HL-60 (cell line): ENCODE measurements at regions not wholly inside any gene's neighbourhood (a gene's known extent, or its start where the extent isn't known, plus 50 kb on each side); places are given as distances from the start of the nearest gene placed in this dataset.

Experiments
- DNase-seq, 2 experiments: peaks; one replicate each; pipeline ENCODE4 v3.0.0-alpha.2; 2010 to 2020; ENCODE audit warnings: low read depth in 1 of 2, low spot score in 1 of 2
- H3K27ac ChIP-seq: fragments of 250-450 bp; sonication (Bioruptor Pico); replicated peaks from 2 replicates; pipeline ENCODE4 v1.5.1; 2020; ENCODE audit warnings: mild to moderate bottlenecking, moderate library complexity
- H3K27me3 ChIP-seq: fragments of 250-450 bp; sonication (Bioruptor Pico); 2 replicates; pipeline ENCODE4 v1.5.1; 2021; ENCODE audit warnings: mild to moderate bottlenecking, moderate library complexity; ENCODE audit not compliant: insufficient read depth, poor library complexity, severe bottlenecking
- H3K4me3 ChIP-seq: replicated peaks from 2 replicates; pipeline ENCODE4 v1.5.1; 2011; ENCODE audit warnings: mild to moderate bottlenecking, control low read depth, low read length; ENCODE audit not compliant: insufficient read depth
- CTCF ChIP-seq: IDR thresholded peaks from one replicate; pipeline ENCODE4 v1.5.1; 2011; ENCODE audit warnings: low read length, control low read depth, inconsistent platforms; ENCODE audit not compliant: insufficient read depth
- GABPA ChIP-seq: IDR thresholded peaks from 2 replicates; pipeline ENCODE4 v1.6.1; 2012; ENCODE audit warnings: low read depth
- POLR2AphosphoS5 ChIP-seq: IDR thresholded peaks from 2 replicates; pipeline ENCODE4 v1.6.1; 2012; ENCODE audit warnings: low read depth
- REST ChIP-seq: IDR thresholded peaks from 2 replicates; pipeline ENCODE4 v1.6.1; 2012; ENCODE audit warnings: low read depth; ENCODE audit not compliant: insufficient replicate concordance
- SPI1 ChIP-seq: IDR thresholded peaks from 2 replicates; pipeline ENCODE4 v1.6.1; 2012; ENCODE audit warnings: low read depth, mild to moderate bottlenecking, borderline replicate concordance

- Histone ChIP-seq H3K27me3 (no peaks in the 10 kb centered on the region), H3K4me3 (no peak overlapping the region), H3K27ac (no peak overlapping the region)
- TF ChIP-seq CTCF (no peak), REST (no peak), GABPA (no peak), SPI1 (no peak), POLR2AphosphoS5 (no peak)
- no peak for DNase-seq
Measured at GRCh38 chr2:833180-833579, 117.5 kb upstream of the SNTG2 start.

- no peak for DNase-seq
Measured at GRCh38 chr2:832635-833034, 118.0 kb upstream of the SNTG2 start.

GRCh38 chr2:831622-832021 is 119.0 kb upstream of the SNTG2 start:
- no peak for DNase-seq
- Histone ChIP-seq H3K27me3 (no peaks in the 10 kb centered on the region), H3K4me3 (no peak overlapping the region), H3K27ac (no peak overlapping the region)
- no peak for TF ChIP-seq REST

More at GRCh38 chr2:832635-833034, 118.0 kb upstream of the SNTG2 start:
- Histone ChIP-seq H3K27ac (no peak overlapping the region), H3K4me3 (no peak overlapping the region), H3K27me3 (no peaks in the 10 kb centered on the region)
- TF ChIP-seq SPI1 = no peak
- no peak for TF ChIP-seq REST
- TF ChIP-seq POLR2AphosphoS5 = no peak

- no peaks in the 10 kb centered on the region for H3K27me3 ChIP-seq
- H3K27ac ChIP-seq = no peak overlapping the region
- no peak for DNase-seq
- TF ChIP-seq POLR2AphosphoS5 = no peak
- TF ChIP-seq REST = no peak
- no peak for TF ChIP-seq CTCF
- no peak for TF ChIP-seq SPI1
- no peak overlapping the region for H3K4me3 ChIP-seq
Measured at GRCh38 chr2:831225-831536, 119.5 kb upstream of the SNTG2 start.
